22Rv1 (cell line): ENCODE measurements at regions not wholly inside any gene's neighbourhood (a gene's known extent, or its start where the extent isn't known, plus 50 kb on each side); places are given as distances from the start of the nearest gene placed in this dataset.

ENCODE experiments used
- H3K27ac ChIP-seq: fragments of 450-650 bp; 2 replicates; pipeline ENCODE4 v1.5.1; 2017
- CTCF ChIP-seq: fragments of 450-650 bp; IDR thresholded peaks from 2 replicates; pipeline ENCODE4 v1.5.1; 2017; ENCODE audit warnings: mild to moderate bottlenecking
- ZFX ChIP-seq: fragments of 450-650 bp; IDR thresholded peaks from 2 replicates; pipeline ENCODE4 v1.6.1; 2017; ENCODE audit warnings: antibody characterized with exemption, borderline replicate concordance

GRCh38 chr15:29208836-29209235 is 60.8 kb downstream of the NSMCE3 start:
- TF ChIP-seq ZFX = no peak
- no peak for TF ChIP-seq CTCF
- no peak overlapping the region for H3K27ac ChIP-seq

GRCh38 chr15:29208352-29208751 is 61.3 kb downstream of the NSMCE3 start:
- no peak for TF ChIP-seq ZFX
- TF ChIP-seq CTCF = peak; percentile 43
- H3K27ac ChIP-seq = no peak overlapping the region

GRCh38 chr15:29207758-29208108 is 61.9 kb downstream of the NSMCE3 start:
- no peak for TF ChIP-seq CTCF
- no peak for TF ChIP-seq ZFX
- H3K27ac ChIP-seq = no peak overlapping the region

GRCh38 chr15:29207027-29207757 is 62.4 kb downstream of the NSMCE3 start:
- H3K27ac ChIP-seq = no peak overlapping the region
- TF ChIP-seq CTCF (no peak), ZFX (no peak)

GRCh38 chr15:29205186-29205585 is 64.4 kb downstream of the NSMCE3 start:
- TF ChIP-seq ZFX (no peak), CTCF (no peak)

GRCh38 chr15:29204369-29204755 is 65.3 kb downstream of the NSMCE3 start:
- no peak for TF ChIP-seq ZFX
- no peak overlapping the region for H3K27ac ChIP-seq

More at GRCh38 chr15:29205186-29205585, 64.4 kb downstream of the NSMCE3 start:
- H3K27ac ChIP-seq = no peak overlapping the region

- TF ChIP-seq ZFX = no peak
- no peak for TF ChIP-seq CTCF
These were observed 65.8 kb downstream of the NSMCE3 start for GRCh38 chr15:29203718-29204368.

More at GRCh38 chr15:29203718-29204368, 65.8 kb downstream of the NSMCE3 start:
- no peak overlapping the region for H3K27ac ChIP-seq
